ENCODE measurements at regions not wholly inside any gene's neighbourhood (a gene's known extent, or its start where the extent isn't known, plus 50 kb on each side); places are given as distances from the start of the nearest gene placed in this dataset.

- TF ChIP-seq, protein P1, sequence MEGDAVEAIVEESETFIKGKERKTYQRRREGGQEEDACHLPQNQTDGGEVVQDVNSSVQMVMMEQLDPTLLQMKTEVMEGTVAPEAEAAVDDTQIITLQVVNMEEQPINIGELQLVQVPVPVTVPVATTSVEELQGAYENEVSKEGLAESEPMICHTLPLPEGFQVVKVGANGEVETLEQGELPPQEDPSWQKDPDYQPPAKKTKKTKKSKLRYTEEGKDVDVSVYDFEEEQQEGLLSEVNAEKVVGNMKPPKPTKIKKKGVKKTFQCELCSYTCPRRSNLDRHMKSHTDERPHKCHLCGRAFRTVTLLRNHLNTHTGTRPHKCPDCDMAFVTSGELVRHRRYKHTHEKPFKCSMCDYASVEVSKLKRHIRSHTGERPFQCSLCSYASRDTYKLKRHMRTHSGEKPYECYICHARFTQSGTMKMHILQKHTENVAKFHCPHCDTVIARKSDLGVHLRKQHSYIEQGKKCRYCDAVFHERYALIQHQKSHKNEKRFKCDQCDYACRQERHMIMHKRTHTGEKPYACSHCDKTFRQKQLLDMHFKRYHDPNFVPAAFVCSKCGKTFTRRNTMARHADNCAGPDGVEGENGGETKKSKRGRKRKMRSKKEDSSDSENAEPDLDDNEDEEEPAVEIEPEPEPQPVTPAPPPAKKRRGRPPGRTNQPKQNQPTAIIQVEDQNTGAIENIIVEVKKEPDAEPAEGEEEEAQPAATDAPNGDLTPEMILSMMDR (conservative IDR thresholded peaks at IDR 0.05; ENCODE audit: low read depth in 2 of 2) = no peak
- TF ChIP-seq EZH2phosphoT487 (IDR thresholded peaks at IDR 0.05; ENCODE audit: unreplicated experiment) (no peak), EZH2 (IDR thresholded peaks at IDR 0.05; ENCODE audit: low read depth, unreplicated experiment) (no peak)
- TF ChIP-seq, protein P2, sequence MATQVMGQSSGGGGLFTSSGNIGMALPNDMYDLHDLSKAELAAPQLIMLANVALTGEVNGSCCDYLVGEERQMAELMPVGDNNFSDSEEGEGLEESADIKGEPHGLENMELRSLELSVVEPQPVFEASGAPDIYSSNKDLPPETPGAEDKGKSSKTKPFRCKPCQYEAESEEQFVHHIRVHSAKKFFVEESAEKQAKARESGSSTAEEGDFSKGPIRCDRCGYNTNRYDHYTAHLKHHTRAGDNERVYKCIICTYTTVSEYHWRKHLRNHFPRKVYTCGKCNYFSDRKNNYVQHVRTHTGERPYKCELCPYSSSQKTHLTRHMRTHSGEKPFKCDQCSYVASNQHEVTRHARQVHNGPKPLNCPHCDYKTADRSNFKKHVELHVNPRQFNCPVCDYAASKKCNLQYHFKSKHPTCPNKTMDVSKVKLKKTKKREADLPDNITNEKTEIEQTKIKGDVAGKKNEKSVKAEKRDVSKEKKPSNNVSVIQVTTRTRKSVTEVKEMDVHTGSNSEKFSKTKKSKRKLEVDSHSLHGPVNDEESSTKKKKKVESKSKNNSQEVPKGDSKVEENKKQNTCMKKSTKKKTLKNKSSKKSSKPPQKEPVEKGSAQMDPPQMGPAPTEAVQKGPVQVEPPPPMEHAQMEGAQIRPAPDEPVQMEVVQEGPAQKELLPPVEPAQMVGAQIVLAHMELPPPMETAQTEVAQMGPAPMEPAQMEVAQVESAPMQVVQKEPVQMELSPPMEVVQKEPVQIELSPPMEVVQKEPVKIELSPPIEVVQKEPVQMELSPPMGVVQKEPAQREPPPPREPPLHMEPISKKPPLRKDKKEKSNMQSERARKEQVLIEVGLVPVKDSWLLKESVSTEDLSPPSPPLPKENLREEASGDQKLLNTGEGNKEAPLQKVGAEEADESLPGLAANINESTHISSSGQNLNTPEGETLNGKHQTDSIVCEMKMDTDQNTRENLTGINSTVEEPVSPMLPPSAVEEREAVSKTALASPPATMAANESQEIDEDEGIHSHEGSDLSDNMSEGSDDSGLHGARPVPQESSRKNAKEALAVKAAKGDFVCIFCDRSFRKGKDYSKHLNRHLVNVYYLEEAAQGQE (IDR thresholded peaks at IDR 0.05; ENCODE audit: unreplicated experiment) = no peak
Observed at GRCh38 chr11:123365955-123366354, 64.1 kb upstream of the GRAMD1B start.
